ENCODE measurements at regions not wholly inside any gene's neighbourhood (a gene's known extent, or its start where the extent isn't known, plus 50 kb on each side); places are given as distances from the start of the nearest gene placed in this dataset.
A peak's percentile ranks its signal among the peaks of the same experiment; 100 is the strongest.
"Not testable (repeated sequence)": the region's sequence is repeated elsewhere in the genome, so short reads cannot be mapped to it uniquely, and the experiment has no call there.

- ChIA-PET CTCF (interaction anchor here (1.2 to 2.2 kb wide), 2 partner anchors 50 to 273 kb away, joined by 3 to 7 read pairs; no protein-coding TSS in a partner anchor), POLR2A (no interaction called here)
- Mint-ChIP-seq H3K4me3 (no peak overlapping the region), H3K4me1 (ENCODE audit: low read depth) (no peaks in the 10 kb centered on the region), H3K27ac (no peak overlapping the region), H3K9me3 (no peaks in the 10 kb centered on the region), H3K27me3 (no peaks in the 10 kb centered on the region), H3K36me3 (ENCODE audit: low read depth) (no peaks in the 10 kb centered on the region)
- DNase-seq (no peak), ATAC-seq (no peak)
- TF ChIP-seq CTCF (IDR thresholded peaks at IDR 0.05) = no peak
- intact Hi-C loops (cut with micrococcal nuclease) = no loop called here
Measured at GRCh38 chr14:105951399-105951798, 425.0 kb downstream of the TMEM121 start.

GRCh38 chr14:105952222-105952621, 425.8 kb downstream of the TMEM121 start:
- POLR2A ChIA-PET = no interaction called here
- ATAC-seq = no peak

GRCh38 chr14:105952826-105953225, 426.4 kb downstream of the TMEM121 start:
- no peak for TF ChIP-seq CTCF (IDR thresholded peaks at IDR 0.05)
- ChIA-PET CTCF (no interaction called here), POLR2A (no interaction called here)
- ATAC-seq = no peak
- Mint-ChIP-seq H3K4me3 (no peak overlapping the region), H3K4me1 (ENCODE audit: low read depth) (no peaks in the 10 kb centered on the region), H3K36me3 (ENCODE audit: low read depth) (no peaks in the 10 kb centered on the region), H3K27me3 (peaks cover 2% of the 10 kb centered on the region), H3K9me3 (no peaks in the 10 kb centered on the region), H3K27ac (no peak overlapping the region)
- intact Hi-C loops (cut with micrococcal nuclease) = no loop called here
- DNase-seq = no peak

More at GRCh38 chr14:105952222-105952621, 425.8 kb downstream of the TMEM121 start:
- TF ChIP-seq CTCF (IDR thresholded peaks at IDR 0.05) = no peak
- H3K36me3 Mint-ChIP-seq (ENCODE audit: low read depth) = no peaks in the 10 kb centered on the region
- CTCF ChIA-PET = no interaction called here
- DNase-seq = no peak
- intact Hi-C loops (cut with micrococcal nuclease) = no loop called here
- no peak overlapping the region for H3K27ac Mint-ChIP-seq
- no peaks in the 10 kb centered on the region for H3K27me3 Mint-ChIP-seq
- H3K9me3 Mint-ChIP-seq = no peaks in the 10 kb centered on the region
- H3K4me3 Mint-ChIP-seq = no peak overlapping the region
- no peaks in the 10 kb centered on the region for H3K4me1 Mint-ChIP-seq (ENCODE audit: low read depth)

GRCh38 chr14:105961625-105962024, 435.2 kb downstream of the TMEM121 start:
- POLR2A ChIA-PET, H3K27me3 Mint-ChIP-seq, DNase-seq: not testable (repeated sequence)

GRCh38 chr14:105962532-105962931, 436.1 kb downstream of the TMEM121 start:
- no peak for TF ChIP-seq CTCF (IDR thresholded peaks at IDR 0.05)
- H3K4me1 Mint-ChIP-seq (ENCODE audit: low read depth) = peaks cover 5% of the 10 kb centered on the region
- no peak overlapping the region for H3K27ac Mint-ChIP-seq
- ChIA-PET CTCF (interaction anchor here (1.6 kb wide), 1 partner anchor 39 kb away, joined by 3 read pairs; no protein-coding TSS in a partner anchor), POLR2A (no interaction called here)
- DNase-seq = no peak
- H3K9me3 Mint-ChIP-seq = peaks cover 7% of the 10 kb centered on the region
- H3K36me3 Mint-ChIP-seq (ENCODE audit: low read depth) = no peaks in the 10 kb centered on the region
- no peak overlapping the region for H3K4me3 Mint-ChIP-seq
- no peak for ATAC-seq
- intact Hi-C loops (cut with micrococcal nuclease) = no loop called here
- H3K27me3 Mint-ChIP-seq = peaks cover 4% of the 10 kb centered on the region

More at GRCh38 chr14:105961625-105962024, 435.2 kb downstream of the TMEM121 start:
- intact Hi-C loops (cut with micrococcal nuclease); H3K4me1 Mint-ChIP-seq (ENCODE audit: low read depth); H3K4me3 Mint-ChIP-seq; H3K36me3 Mint-ChIP-seq (ENCODE audit: low read depth); H3K9me3 Mint-ChIP-seq; ATAC-seq; H3K27ac Mint-ChIP-seq: not testable (repeated sequence)
- CTCF ChIA-PET = interaction anchor here (0.9 kb wide), 1 partner anchor 40 kb away, joined by 3 read pairs; no protein-coding TSS in a partner anchor

GRCh38 chr14:105968291-105968690, 441.9 kb downstream of the TMEM121 start:
- ChIA-PET CTCF (interaction anchor here (1.1 kb wide), 1 partner anchor 21 kb away, joined by 3 read pairs; no protein-coding TSS in a partner anchor), POLR2A (no interaction called here)
- H3K4me1 Mint-ChIP-seq (ENCODE audit: low read depth) = peaks cover 10% of the 10 kb centered on the region
- no peaks in the 10 kb centered on the region for H3K36me3 Mint-ChIP-seq (ENCODE audit: low read depth)
- intact Hi-C loops (cut with micrococcal nuclease) = no loop called here
- no peak for DNase-seq
- no peak for ATAC-seq
- no peak for TF ChIP-seq CTCF (IDR thresholded peaks at IDR 0.05)
- H3K9me3 Mint-ChIP-seq = no peaks in the 10 kb centered on the region
- no peak overlapping the region for H3K27ac Mint-ChIP-seq
- no peak overlapping the region for H3K4me3 Mint-ChIP-seq
- no peaks in the 10 kb centered on the region for H3K27me3 Mint-ChIP-seq

- CTCF ChIA-PET = interaction anchor here (0.7 to 1.4 kb wide), 4 partner anchors 20 to 294 kb away, joined by 3 read pairs; no protein-coding TSS in a partner anchor
- peak; percentile 42 for ATAC-seq
- DNase-seq = peak; percentile 57
- H3K4me3 Mint-ChIP-seq; intact Hi-C loops (cut with micrococcal nuclease); H3K36me3 Mint-ChIP-seq (ENCODE audit: low read depth); POLR2A ChIA-PET; H3K9me3 Mint-ChIP-seq; H3K27me3 Mint-ChIP-seq: not testable (repeated sequence)
- peak overlapping the region; percentile 58 for H3K27ac Mint-ChIP-seq
- peaks cover 10% of the 10 kb centered on the region for H3K4me1 Mint-ChIP-seq (ENCODE audit: low read depth)
Measured at GRCh38 chr14:105969026-105969425, 442.6 kb downstream of the TMEM121 start.

- POLR2A ChIA-PET; intact Hi-C loops (cut with micrococcal nuclease); H3K9me3 Mint-ChIP-seq; ATAC-seq; H3K36me3 Mint-ChIP-seq (ENCODE audit: low read depth); CTCF ChIA-PET; H3K27ac Mint-ChIP-seq; DNase-seq; H3K4me3 Mint-ChIP-seq; H3K27me3 Mint-ChIP-seq: not testable (repeated sequence)
- peaks cover 15% of the 10 kb centered on the region for H3K4me1 Mint-ChIP-seq (ENCODE audit: low read depth)
Measured at GRCh38 chr14:105970821-105971220, 444.4 kb downstream of the TMEM121 start.
